PFSK-1 (cell line): ENCODE measurements at regions not wholly inside any gene's neighbourhood (a gene's known extent, or its start where the extent isn't known, plus 50 kb on each side); places are given as distances from the start of the nearest gene placed in this dataset.

ENCODE experiments used
- POLR2AphosphoS5 ChIP-seq: IDR thresholded peaks from 2 replicates; pipeline ENCODE4 v1.6.1; 2012; ENCODE audit warnings: low read depth, mild to moderate bottlenecking, control low read depth, low read length, moderate library complexity
- REST ChIP-seq, 2 experiments: IDR thresholded peaks; 2 replicates each; pipeline versions ENCODE4 v1.6.1 to v1.8.0; 2011 to 2012; ENCODE audit warnings: low read depth in 2 of 2, low read length in 2 of 2, control low read depth in 1 of 2, inconsistent platforms in 1 of 2, mild to moderate bottlenecking in 1 of 2, moderate library complexity in 1 of 2; ENCODE audit not compliant: insufficient read depth in 1 of 2
- SIN3A ChIP-seq: IDR thresholded peaks from 2 replicates; pipeline ENCODE4 v1.6.1; 2012; ENCODE audit warnings: mild to moderate bottlenecking, low read length, moderate library complexity, borderline replicate concordance; ENCODE audit not compliant: insufficient read depth
- TAF1 ChIP-seq: IDR thresholded peaks from 2 replicates; pipeline ENCODE4 v1.6.1; 2012; ENCODE audit warnings: low read length, control low read depth, borderline replicate concordance; ENCODE audit not compliant: insufficient read depth

GRCh38 chr10:4194231-4194630 is 409.2 kb upstream of the KLF6 start:
- TF ChIP-seq POLR2AphosphoS5 (no peak), TAF1 (no peak), REST (IDR thresholded peaks at IDR 0.05; ENCODE audit: insufficient read depth in 1 of 2, low read depth in 2 of 2, low read length in 2 of 2) (no peak), SIN3A (no peak)
